Mesothelial cell of epicardium (in vitro differentiated cells): ENCODE measurements at regions not wholly inside any gene's neighbourhood (a gene's known extent, or its start where the extent isn't known, plus 50 kb on each side); places are given as distances from the start of the nearest gene placed in this dataset.

ENCODE experiments used
- DNase-seq, 2 experiments: peaks; one replicate each; pipeline ENCODE4 v3.0.0; 2021; ENCODE audit warnings: low spot score in 2 of 2; ENCODE audit not compliant: unreplicated experiment in 2 of 2
- H3K27ac Mint-ChIP-seq: 2 replicates; pipeline ENCODE4 v1.8.0; 2021; ENCODE audit warnings: mixed read lengths
- H3K27me3 Mint-ChIP-seq: 2 replicates; pipeline ENCODE4 v1.8.0; 2021; ENCODE audit warnings: low read depth, mixed read lengths
- H3K36me3 Mint-ChIP-seq: 2 replicates; pipeline ENCODE4 v1.8.0; 2021; ENCODE audit warnings: mixed read lengths
- H3K4me1 Mint-ChIP-seq: 2 replicates; pipeline ENCODE4 v1.8.0; 2021; ENCODE audit warnings: mixed read lengths
- H3K4me3 Mint-ChIP-seq: 2 replicates; pipeline ENCODE4 v1.8.0; 2021; ENCODE audit warnings: mild to moderate bottlenecking, moderate library complexity, mixed read lengths
- H3K9me3 Mint-ChIP-seq: 2 replicates; pipeline ENCODE4 v1.8.0; 2021; ENCODE audit warnings: mixed read lengths
- CTCF ChIP-seq: fragments of 200-600 bp; sonication (generic); IDR thresholded peaks from one replicate; pipeline ENCODE4 v1.5.0; 2021; ENCODE audit warnings: antibody characterized with exemption; ENCODE audit not compliant: unreplicated experiment

GRCh38 chr2:173434762-173435569, 80.3 kb downstream of the CDCA7 start:
- DNase-seq = no peak
- H3K27me3 Mint-ChIP-seq = peaks cover 16% of the 10 kb centered on the region
- H3K9me3 Mint-ChIP-seq = no peaks in the 10 kb centered on the region
- peaks cover 3% of the 10 kb centered on the region for H3K4me1 Mint-ChIP-seq
- H3K36me3 Mint-ChIP-seq = no peaks in the 10 kb centered on the region
- no peak overlapping the region for H3K4me3 Mint-ChIP-seq
- H3K27ac Mint-ChIP-seq = no peak overlapping the region
- TF ChIP-seq CTCF = no peak

GRCh38 chr2:173435574-173435973, 80.9 kb downstream of the CDCA7 start:
- TF ChIP-seq CTCF = no peak
- Mint-ChIP-seq H3K4me1 (peaks cover 3% of the 10 kb centered on the region), H3K9me3 (no peaks in the 10 kb centered on the region), H3K36me3 (no peaks in the 10 kb centered on the region), H3K4me3 (no peak overlapping the region), H3K27me3 (peaks cover 15% of the 10 kb centered on the region), H3K27ac (no peak overlapping the region)
- no peak for DNase-seq

- DNase-seq = no peak
- no peaks in the 10 kb centered on the region for H3K4me1 Mint-ChIP-seq
- TF ChIP-seq CTCF = no peak
- H3K27me3 Mint-ChIP-seq = peaks cover 15% of the 10 kb centered on the region
- H3K36me3 Mint-ChIP-seq = no peaks in the 10 kb centered on the region
- H3K27ac Mint-ChIP-seq = no peak overlapping the region
- H3K4me3 Mint-ChIP-seq = no peak overlapping the region
- no peaks in the 10 kb centered on the region for H3K9me3 Mint-ChIP-seq
Observed at GRCh38 chr2:173436088-173436487, 81.4 kb downstream of the CDCA7 start.

GRCh38 chr2:173441222-173441621, 86.5 kb downstream of the CDCA7 start:
- Mint-ChIP-seq H3K4me3 (no peak overlapping the region), H3K4me1 (peaks cover 7% of the 10 kb centered on the region), H3K27me3 (peaks cover 5% of the 10 kb centered on the region), H3K9me3 (no peaks in the 10 kb centered on the region), H3K36me3 (no peaks in the 10 kb centered on the region), H3K27ac (no peak overlapping the region)
- TF ChIP-seq CTCF = no peak
- DNase-seq = no peak

GRCh38 chr2:173442542-173442941, 87.9 kb downstream of the CDCA7 start:
- no peak for TF ChIP-seq CTCF
- Mint-ChIP-seq H3K4me3 (no peak overlapping the region), H3K9me3 (no peaks in the 10 kb centered on the region), H3K27ac (no peak overlapping the region), H3K4me1 (peaks cover 7% of the 10 kb centered on the region), H3K27me3 (peaks cover 5% of the 10 kb centered on the region), H3K36me3 (no peaks in the 10 kb centered on the region)
- no peak for DNase-seq
